Urinary bladder (tissue), 3 donors: ENCODE measurements at regions not wholly inside any gene's neighbourhood (a gene's known extent, or its start where the extent isn't known, plus 50 kb on each side); places are given as distances from the start of the nearest gene placed in this dataset.
A peak's percentile ranks its signal among the peaks of the same experiment; 100 is the strongest.

Source experiments
- DNase-seq: peaks from one replicate; pipeline ENCODE4 v3.0.0-alpha.2; 2015; ENCODE audit errors: extremely low spot score
- H3K27ac ChIP-seq: one replicate; pipeline ENCODE4 v1.5.1; 2013; ENCODE audit warnings: low read depth, mild to moderate bottlenecking, moderate library complexity
- H3K36me3 ChIP-seq: one replicate; pipeline ENCODE4 v1.6.1; 2013; ENCODE audit warnings: mild to moderate bottlenecking, moderate library complexity; ENCODE audit not compliant: insufficient read depth
- H3K4me1 ChIP-seq: one replicate; pipeline ENCODE4 v1.6.1; 2013; ENCODE audit warnings: mild to moderate bottlenecking, moderate library complexity; ENCODE audit not compliant: insufficient read depth
- H3K4me3 ChIP-seq: one replicate; pipeline ENCODE4 v1.5.1; 2013; ENCODE audit warnings: low read depth, low read length
- WGBS: extraction: QIAGEN DNeasy Blood & Tissue Kit; methylation state at CpG from one replicate; pipeline ENCODE4 v1.1.7; 2013; 5-methylcytosine and 5-hydroxymethylcytosine counted together
- donor health status: healthy with polysubstance abuse.
- donor health status: healthy.

DNA sequence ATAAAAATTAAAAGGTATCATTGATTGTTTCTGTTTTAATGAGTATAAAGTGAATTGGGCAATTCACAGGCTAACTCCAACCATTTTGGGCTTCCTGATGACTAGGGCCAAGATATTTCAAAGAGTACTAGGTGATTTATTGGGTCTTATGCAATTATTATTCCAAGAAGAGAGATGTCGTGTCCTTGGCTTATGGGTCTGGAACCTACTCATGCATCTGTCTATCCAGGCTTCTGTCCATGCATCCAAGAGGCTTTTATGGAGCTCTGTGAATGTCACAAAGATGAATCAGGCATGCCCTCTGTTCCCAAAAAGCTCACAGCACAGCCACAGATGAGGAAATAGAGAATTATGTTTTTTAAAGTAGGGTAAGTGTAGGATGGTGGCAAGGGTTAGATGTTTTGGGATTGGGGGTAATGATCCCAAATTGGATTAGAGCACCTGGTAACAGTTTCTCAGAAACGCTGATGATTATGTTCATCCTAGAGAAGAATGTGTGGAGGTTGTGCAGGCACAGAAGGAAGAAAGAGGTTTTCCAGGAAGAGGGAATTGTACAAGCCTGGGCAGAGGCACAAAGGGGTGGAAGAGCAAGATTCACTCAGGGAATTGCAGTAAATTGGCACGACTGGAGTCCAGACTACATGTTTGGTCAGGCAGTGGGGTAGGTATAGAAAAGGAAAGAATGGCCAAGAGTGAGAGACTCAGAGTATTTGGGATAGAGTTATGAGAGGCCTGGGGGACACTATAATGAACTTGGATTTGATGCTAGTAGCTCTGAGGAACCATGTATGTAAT, 83.0 kb upstream of the TNC start:
- WGBS, result 52% methylated on average over 3 of the region's 3 CpGs
- no peak for DNase-seq
- H3K4me1 ChIP-seq, result no peaks in the 10 kb centered on the region
- no peaks in the 10 kb centered on the region for H3K36me3 ChIP-seq
- H3K27ac ChIP-seq, result peak overlapping the region; percentile 7
- no peak overlapping the region for H3K4me3 ChIP-seq

DNA sequence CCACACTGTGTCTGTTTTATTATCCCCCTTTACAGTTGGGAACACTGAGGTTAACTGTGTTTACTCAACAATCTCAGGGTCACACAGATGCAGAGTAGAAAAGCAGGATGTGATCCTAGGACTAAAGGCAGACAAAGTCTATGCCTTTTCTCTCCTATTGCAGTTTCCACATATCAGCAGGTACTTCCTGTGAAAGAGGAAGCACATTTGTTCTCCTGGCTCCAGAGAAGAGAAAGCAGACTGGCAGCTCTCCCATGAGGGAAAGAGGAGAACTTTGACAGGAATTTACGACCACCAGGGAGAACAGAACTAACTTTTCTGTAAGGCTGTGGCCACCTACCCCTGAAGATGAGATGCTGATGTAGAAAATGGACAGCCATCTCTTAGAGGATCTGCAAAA, 84.2 kb upstream of the TNC start:
- Histone ChIP-seq H3K27ac (no peak overlapping the region), H3K36me3 (no peaks in the 10 kb centered on the region), H3K4me3 (no peak overlapping the region), H3K4me1 (no peaks in the 10 kb centered on the region)
- 53% methylated on average over 1 of the region's 1 CpG for WGBS
- DNase-seq, result no peak

DNA sequence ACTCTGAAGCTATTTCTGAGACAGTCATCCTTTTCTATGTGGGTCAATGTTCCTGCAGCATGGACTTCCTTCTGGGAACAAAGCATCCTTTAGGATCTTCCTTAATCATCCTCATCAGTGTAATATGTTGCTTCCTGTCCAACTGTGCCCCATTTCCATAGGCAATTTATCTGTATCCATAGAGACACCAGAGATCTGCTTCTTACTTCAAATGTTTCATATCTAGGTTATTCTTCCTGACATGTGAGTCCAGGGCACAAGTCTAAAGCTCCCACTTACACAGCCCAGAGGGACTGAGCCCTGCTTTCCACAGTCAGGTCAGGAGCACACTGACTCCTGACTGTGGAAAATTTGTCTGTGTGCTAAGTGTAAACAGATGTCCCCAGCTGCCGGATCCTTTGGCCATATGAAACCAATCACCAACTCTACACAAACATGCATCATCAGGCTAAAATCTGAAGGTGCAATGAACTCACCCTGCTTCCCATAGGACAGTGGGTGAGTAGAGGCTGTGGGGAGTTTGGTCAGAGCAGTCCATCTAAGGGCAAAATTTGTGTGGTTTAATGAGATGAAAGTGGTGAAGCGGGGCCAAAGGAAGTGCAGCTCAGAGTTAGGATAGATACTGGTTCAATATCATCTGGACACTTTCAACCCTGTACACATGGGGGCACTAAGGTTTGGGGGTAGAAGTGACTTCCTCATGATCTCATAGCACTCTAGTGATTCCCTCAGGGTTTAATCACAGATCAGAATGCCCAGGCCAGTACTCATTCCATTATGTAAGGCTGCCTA, 85.2 kb upstream of the TNC start:
- Histone ChIP-seq H3K36me3 (no peaks in the 10 kb centered on the region), H3K4me1 (no peaks in the 10 kb centered on the region), H3K4me3 (no peak overlapping the region), H3K27ac (peak overlapping the region; percentile 18)
- no peak for DNase-seq
- WGBS, result 61% methylated on average over 2 of the region's 2 CpGs

DNA sequence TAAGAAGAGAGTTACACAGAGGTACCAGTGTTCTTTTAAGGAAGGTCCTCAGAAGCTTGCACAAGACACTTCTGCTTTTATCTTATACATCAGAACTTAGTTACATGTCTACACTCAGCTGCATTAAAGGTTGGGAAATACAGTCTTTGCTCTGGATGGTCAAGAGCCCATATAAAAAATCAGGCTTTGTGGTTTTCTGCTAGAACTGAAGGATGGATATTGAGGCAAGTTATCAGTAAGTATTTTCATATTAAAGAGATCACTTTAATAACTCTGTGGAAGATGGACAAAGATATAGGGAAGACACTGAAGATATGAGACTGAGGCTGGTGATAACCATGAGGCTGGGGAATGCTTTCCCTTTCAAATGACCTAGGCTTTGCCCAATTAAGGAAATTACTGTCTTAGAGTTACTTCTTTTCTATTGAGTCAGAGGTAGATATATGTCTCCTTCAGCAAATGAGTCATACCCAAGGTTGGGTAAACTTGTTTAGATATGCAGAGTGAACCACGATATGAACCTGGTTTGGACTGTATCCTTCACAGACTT, 87.0 kb upstream of the TNC start:
- H3K27ac ChIP-seq, result no peak overlapping the region
- no peaks in the 10 kb centered on the region for H3K36me3 ChIP-seq
- H3K4me3 ChIP-seq, result no peak overlapping the region
- H3K4me1 ChIP-seq, result no peaks in the 10 kb centered on the region
- WGBS, result 49% methylated on average over 1 of the region's 1 CpG
- DNase-seq, result no peak

DNA sequence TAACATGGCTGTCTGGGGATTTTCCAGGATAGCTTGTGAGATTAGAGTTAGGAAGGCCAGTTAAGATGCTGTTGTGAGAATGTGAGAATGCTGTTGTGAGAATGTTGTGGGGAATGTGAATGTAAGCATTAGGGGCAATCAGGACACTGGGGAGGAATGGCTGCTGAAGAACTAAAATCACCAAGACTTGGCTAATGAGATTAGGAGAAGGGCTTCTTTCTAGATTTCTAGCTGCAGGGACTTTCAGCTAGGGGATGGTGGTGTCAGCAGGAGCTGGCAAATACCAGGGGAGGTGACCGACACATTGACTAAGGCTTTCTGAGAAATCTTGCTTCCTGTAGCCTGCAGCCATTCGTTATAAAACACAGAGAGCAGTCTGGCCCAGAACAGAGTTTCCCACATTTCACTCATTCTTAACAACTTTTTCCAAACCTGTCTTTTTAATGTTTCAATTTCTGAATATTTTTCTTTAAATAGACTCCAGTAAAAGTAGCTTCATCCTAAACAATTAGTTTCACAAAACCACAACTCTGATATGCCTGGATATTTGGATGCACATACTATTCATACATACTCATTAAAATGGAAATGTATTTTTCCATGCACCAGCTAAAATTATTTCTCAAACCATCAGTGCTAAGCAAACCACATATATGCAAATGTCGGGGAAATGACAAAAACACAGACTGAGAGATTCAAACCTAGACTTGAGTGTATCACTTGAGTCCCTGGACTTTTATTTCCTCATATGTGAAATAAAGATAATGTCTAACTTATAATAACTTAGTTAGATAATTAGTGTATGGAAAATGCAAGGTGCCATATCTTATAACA, 89.3 kb upstream of the TNC start:
- 67% methylated on average over 3 of the region's 3 CpGs for WGBS
- H3K4me1 ChIP-seq, result no peaks in the 10 kb centered on the region
- no peak overlapping the region for H3K4me3 ChIP-seq
- DNase-seq, result no peak
- no peak overlapping the region for H3K27ac ChIP-seq
- no peaks in the 10 kb centered on the region for H3K36me3 ChIP-seq

DNA sequence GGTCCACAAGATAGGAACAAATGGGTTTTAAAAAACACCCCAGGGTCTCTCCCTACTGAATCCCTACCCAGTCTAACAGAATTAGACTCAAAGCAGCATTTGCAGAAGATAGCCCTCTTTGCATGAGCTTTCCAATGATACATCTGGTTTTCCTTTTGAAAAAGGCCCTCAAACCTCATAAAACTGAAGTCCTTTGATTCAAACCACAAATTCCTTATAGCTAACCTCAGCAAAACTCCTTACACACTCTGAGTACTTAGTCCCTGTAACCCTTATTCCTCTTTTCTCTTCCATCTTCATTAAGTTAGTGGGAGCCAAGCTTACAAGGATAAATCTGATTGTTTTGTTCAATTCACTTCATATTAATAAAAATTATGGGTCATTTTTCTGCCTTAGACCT, 90.5 kb upstream of the TNC start:
- DNase-seq, result no peak

DNA sequence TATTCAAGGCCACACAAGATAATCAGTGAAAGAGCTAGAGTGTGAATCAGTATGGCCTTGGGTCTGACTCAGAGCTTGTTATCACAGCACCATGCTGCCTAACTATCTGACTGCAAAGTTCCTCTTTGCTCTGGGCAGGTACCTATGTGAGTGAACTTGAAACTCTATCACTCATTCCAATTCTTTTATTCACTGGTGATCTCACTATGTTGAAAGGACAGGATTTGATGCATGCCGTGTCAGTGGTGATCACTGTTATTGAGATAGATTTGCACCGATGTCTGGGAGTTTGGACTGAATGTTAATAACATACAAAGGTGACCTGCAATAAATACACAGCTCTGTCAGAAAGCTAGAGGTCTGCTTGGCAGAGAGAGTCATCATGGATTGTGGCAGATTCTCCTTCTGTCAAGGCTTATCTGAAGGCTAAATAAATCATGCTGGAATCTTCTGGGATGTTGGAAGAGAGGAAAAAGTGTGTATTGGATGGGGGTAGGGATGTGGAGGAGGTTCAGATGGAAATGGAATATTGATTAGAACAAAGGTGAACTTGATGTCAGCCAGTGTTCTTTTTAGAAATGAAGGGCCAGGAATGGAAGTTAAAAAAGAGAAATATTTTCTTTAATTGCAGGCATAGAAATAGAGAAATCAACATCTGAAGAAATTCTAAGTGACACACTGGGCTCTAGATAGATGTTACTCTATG, 91.8 kb upstream of the TNC start:
- WGBS, result 40% methylated on average over 2 of the region's 2 CpGs
- DNase-seq, result no peak
- Histone ChIP-seq H3K4me1 (no peaks in the 10 kb centered on the region), H3K27ac (peak overlapping the region; percentile 23), H3K36me3 (no peaks in the 10 kb centered on the region), H3K4me3 (no peak overlapping the region)

More for the DNA sequence above, 90.5 kb upstream of the TNC start:
- no peak overlapping the region for H3K4me3 ChIP-seq
- no peaks in the 10 kb centered on the region for H3K36me3 ChIP-seq
- H3K4me1 ChIP-seq, result no peaks in the 10 kb centered on the region
- no peak overlapping the region for H3K27ac ChIP-seq

DNA sequence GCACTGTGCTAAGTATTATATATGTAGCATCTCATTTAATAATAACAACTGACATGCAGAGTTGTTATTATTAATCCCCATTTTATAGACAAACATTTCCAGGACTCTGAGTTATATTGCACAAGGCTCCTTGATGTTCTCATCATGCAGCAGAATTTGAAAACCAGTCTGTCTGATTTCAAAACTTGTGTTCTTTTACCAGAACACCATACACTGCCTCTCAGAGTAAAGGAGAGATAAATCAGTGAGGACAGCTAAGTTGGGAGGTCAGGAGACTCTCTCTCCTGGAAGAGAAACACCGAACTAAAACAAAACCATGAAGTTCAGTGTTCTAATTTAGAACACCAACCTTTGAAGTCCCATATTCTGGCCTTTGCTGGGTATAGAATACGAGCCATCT, 92.7 kb upstream of the TNC start:
- DNase-seq, result no peak
- Histone ChIP-seq H3K4me1 (no peaks in the 10 kb centered on the region), H3K36me3 (no peaks in the 10 kb centered on the region), H3K4me3 (no peak overlapping the region), H3K27ac (no peak overlapping the region)
- WGBS, result 91% methylated on average over 2 of the region's 2 CpGs

DNA sequence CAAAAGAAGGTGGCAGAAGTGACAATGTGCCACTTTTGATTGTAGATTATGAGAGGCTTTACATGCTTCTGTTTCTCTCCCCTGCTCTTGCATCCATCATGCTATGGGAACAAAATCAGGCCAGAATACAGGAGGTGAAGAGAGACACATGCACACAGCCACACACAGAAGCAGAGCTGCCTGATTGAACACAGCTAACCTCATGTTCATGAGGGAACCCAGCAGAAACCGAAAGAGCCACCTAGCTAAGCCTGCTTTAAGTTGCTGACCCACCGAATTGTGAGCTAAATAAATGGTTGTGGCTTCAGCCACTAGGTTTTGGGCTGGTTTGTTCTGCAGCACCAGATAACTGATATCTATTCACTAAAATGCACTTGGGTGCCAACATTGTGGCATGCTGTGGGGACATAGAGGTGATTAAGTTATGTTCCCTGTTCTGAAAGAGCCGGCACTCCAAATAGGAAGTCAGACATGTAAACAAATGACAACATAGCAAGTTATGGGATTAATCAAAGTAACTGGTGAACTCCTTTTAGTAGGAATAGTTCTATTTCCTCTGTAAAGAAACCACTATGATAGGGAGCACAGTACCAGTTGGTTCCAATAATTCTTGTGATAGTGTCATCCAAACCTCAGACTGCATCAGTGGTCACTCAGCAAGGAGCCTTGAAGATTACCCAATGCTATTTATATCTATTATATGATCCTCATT, 93.6 kb upstream of the TNC start:
- WGBS, result 60% methylated on average over 3 of the region's 3 CpGs
- no peaks in the 10 kb centered on the region for H3K4me1 ChIP-seq
- H3K27ac ChIP-seq, result peak overlapping the region; percentile 28
- no peak for DNase-seq
- H3K4me3 ChIP-seq, result no peak overlapping the region
- H3K36me3 ChIP-seq, result no peaks in the 10 kb centered on the region

DNA sequence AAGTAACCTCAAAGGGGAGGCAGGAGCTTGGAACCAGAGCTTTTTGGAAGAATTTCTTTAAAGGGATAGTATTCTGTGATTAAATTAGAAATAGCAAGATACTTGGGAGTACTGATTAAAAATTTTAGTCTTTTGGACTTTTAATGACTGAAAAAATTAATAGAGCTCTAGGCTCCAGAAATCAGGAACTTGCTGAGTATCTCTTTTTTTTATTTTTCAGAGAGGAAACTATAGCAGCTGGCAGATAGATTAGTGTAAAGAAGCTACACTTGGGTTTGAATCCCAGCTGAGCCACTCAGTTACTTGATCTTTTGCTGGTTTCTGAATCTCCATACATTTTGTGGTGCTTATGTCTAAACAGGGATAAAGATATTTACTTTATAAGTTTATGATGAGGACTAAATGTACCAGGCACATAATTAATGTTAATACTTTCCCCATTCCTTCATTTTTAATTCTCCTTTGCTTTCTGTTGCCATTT, 94.2 kb upstream of the TNC start:
- Histone ChIP-seq H3K36me3 (no peaks in the 10 kb centered on the region), H3K27ac (no peak overlapping the region), H3K4me3 (no peak overlapping the region), H3K4me1 (peaks cover 2% of the 10 kb centered on the region)
- no peak for DNase-seq

DNA sequence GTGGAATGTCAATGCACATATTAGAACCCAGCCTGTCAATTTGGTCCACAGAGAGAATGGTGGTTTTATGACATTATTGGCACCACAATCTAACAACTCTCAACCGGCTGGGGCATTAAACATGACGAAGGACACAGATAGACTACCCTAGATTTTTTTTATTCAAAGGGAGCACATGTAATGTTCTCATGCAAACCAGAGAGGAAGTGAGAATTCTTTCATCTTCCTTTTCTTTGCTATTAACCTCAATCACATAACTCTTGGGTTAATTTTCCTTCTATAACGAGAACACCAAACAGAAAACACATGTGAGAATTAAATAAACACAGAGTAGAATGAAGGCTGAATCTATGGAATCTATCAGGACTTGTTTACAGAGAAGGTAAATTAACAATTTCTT, 94.9 kb upstream of the TNC start:
- Histone ChIP-seq H3K4me3 (no peak overlapping the region), H3K27ac (peak overlapping the region; percentile 6), H3K36me3 (no peaks in the 10 kb centered on the region), H3K4me1 (peaks cover 2% of the 10 kb centered on the region)
- 77% methylated on average over 3 of the region's 3 CpGs for WGBS
- DNase-seq, result no peak

DNA sequence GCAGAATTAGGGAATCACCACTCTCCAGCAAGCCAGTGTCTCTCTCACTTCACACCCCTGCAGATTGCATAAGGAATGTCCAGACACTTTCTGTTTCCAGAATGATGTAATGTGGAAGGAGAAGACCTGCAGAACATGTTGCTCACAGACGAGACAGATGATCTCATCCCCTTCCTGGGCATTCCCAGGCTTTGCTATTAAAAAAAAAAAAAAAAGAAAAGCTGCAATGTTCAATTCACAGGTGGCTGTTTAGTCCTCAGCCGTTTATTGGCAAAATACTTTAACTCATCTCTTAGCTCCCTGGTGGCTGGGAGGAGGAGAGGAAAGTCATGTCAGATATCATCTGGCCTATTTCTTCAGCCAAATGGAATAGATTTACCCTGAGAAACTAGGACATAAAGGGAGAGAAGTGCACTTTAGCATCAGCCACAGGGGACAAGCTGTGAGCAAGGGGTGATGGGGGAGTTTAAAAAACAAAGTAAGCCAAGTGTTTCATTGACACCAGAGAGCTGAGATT, 95.9 kb upstream of the TNC start:
- Histone ChIP-seq H3K4me1 (peaks cover 2% of the 10 kb centered on the region), H3K4me3 (no peak overlapping the region), H3K27ac (no peak overlapping the region), H3K36me3 (no peaks in the 10 kb centered on the region)
- peak; percentile 43 for DNase-seq
- WGBS, result 21% methylated on average over 2 of the region's 2 CpGs
